ENCODE measurements at regions not wholly inside any gene's neighbourhood (a gene's known extent, or its start where the extent isn't known, plus 50 kb on each side); places are given as distances from the start of the nearest gene placed in this dataset.

DNA sequence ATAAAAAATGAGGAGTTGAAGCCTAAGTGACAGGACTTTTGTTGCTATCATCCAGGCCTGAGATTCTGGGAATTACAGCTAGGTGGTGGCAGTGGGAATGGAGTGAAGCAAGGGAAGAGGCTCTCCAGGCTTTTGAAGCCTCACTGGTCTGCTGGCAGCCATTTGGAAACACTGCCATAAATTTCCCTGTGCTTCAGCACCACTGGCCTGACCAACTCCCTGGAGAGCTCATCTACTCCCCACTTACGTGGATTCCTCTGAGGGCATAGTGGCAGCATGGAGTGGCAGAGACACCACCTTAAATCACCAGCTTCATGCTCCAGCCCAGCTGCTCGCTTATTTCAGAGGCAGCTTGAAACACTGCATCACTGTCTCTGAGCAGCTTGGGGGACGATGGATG is 518.2 kb downstream of the TLR4 start:
- no peaks in the 10 kb centered on the region for H3K27me3 ChIP-seq
- H3K4me1 ChIP-seq: no peaks in the 10 kb centered on the region
- H3K36me3 ChIP-seq: no peaks in the 10 kb centered on the region
- TF ChIP-seq POLR2AphosphoS5 (IDR thresholded peaks at IDR 0.05): no peak
- no peak for TF ChIP-seq EP300 (IDR thresholded peaks at IDR 0.05)
- TF ChIP-seq CTCF (IDR thresholded peaks at IDR 0.05): no peak
- TF ChIP-seq POLR2A (IDR thresholded peaks at IDR 0.05): no peak
- 20% methylated on average over 1 of the region's 3 CpGs; no CpG with 5 or more reads in 1 of the 2 donors for WGBS, 2 donors (ENCODE audit: low coverage in 1 of 2)
- no peak overlapping the region for H3K27ac ChIP-seq
- ATAC-seq: no peak
- H3K4me3 ChIP-seq: no peak overlapping the region
- H3K9me3 ChIP-seq: no peaks in the 10 kb centered on the region

DNA sequence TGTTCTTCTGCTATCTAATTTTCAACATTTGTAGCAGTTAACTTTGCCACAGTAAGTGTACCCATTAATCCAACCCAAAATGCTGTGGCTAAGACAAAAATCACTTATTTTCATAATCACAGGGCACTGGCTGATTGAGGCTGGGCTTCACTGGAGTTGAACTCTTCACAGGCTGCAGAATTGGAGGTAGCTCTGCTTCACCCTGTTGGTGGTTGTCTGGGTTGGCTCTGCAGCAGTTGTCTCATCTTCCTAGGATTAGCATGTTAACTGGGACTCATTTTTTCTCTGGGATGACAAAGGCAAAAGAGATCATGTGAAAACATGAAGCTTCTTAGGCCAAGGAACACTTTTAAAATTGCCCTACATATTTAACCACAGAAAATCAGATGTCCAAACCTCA is 518.9 kb downstream of the TLR4 start:
- H3K27me3 ChIP-seq: no peaks in the 10 kb centered on the region
- no peak for ATAC-seq
- TF ChIP-seq CTCF (IDR thresholded peaks at IDR 0.05) (no peak), EP300 (IDR thresholded peaks at IDR 0.05) (no peak), POLR2AphosphoS5 (IDR thresholded peaks at IDR 0.05) (no peak), POLR2A (IDR thresholded peaks at IDR 0.05) (no peak)
- H3K27ac ChIP-seq: no peak overlapping the region
- H3K36me3 ChIP-seq: no peaks in the 10 kb centered on the region
- no peaks in the 10 kb centered on the region for H3K9me3 ChIP-seq
- H3K4me1 ChIP-seq: no peaks in the 10 kb centered on the region
- no peak overlapping the region for H3K4me3 ChIP-seq

DNA sequence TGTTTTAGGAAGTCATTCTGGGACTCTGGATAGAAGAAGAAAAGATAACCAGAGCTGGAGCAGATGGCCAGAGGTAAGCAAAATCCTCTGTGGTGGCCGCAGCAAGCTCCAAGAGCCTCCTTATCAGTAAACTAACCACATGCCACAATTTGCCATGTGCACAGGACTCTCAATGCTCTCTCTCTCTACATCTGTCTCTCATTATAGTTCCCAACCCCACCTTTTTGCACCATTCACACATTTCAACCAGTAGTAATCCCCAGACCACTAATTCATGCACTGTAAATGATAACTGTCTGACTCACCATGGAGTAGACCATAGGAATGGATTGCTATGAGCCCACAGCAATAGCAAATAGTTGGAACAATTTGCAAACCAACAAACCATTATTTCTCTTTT is 526.1 kb downstream of the TLR4 start:
- ATAC-seq: no peak
- WGBS, 2 donors (ENCODE audit: low coverage in 1 of 2): 0 to 29% methylated on average over 1 of the region's 1 CpG
- H3K9me3 ChIP-seq: no peaks in the 10 kb centered on the region

DNA sequence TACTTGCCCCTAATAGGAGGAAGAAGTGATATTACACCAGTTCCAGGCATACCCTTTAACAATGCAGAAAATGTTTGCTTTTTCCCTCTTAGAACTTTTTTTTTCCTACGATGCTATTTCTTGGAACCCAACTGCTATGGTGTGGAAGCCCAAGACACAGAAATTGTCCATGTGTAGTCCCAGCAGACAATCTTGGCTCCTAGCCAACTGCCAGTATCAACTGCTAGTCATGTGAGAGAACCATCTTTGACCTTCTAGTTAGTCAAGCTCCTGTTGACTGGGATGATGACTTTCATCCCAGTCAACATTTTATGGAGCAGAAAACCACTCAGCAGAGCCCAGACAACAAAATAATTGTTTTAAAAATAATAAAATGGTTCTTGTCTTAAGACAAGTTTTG is 532.4 kb downstream of the TLR4 start:
- Histone ChIP-seq H3K4me1 (no peaks in the 10 kb centered on the region), H3K4me3 (no peak overlapping the region), H3K36me3 (no peaks in the 10 kb centered on the region), H3K9me3 (peaks cover 0 to 20% (median 0%) of the 10 kb centered on the region in 3 donors), H3K27me3 (no peaks in the 10 kb centered on the region), H3K27ac (no peak overlapping the region)
- 77% methylated on average over 1 of the region's 1 CpG; no CpG with 5 or more reads in 1 of the 2 donors for WGBS, 2 donors (ENCODE audit: low coverage in 1 of 2)
- no peak for TF ChIP-seq POLR2AphosphoS5 (IDR thresholded peaks at IDR 0.05)
- TF ChIP-seq POLR2A (IDR thresholded peaks at IDR 0.05): no peak
- no peak for TF ChIP-seq CTCF (IDR thresholded peaks at IDR 0.05)
- no peak for TF ChIP-seq EP300 (IDR thresholded peaks at IDR 0.05)
- no peak for ATAC-seq

More for the DNA sequence above, 526.1 kb downstream of the TLR4 start:
- no peak overlapping the region for H3K4me3 ChIP-seq
- H3K27ac ChIP-seq: no peak overlapping the region
- TF ChIP-seq POLR2A (IDR thresholded peaks at IDR 0.05) (no peak), CTCF (IDR thresholded peaks at IDR 0.05) (no peak), EP300 (IDR thresholded peaks at IDR 0.05) (no peak), POLR2AphosphoS5 (IDR thresholded peaks at IDR 0.05) (no peak)
- no peaks in the 10 kb centered on the region for H3K27me3 ChIP-seq
- no peaks in the 10 kb centered on the region for H3K4me1 ChIP-seq
- no peaks in the 10 kb centered on the region for H3K36me3 ChIP-seq

DNA sequence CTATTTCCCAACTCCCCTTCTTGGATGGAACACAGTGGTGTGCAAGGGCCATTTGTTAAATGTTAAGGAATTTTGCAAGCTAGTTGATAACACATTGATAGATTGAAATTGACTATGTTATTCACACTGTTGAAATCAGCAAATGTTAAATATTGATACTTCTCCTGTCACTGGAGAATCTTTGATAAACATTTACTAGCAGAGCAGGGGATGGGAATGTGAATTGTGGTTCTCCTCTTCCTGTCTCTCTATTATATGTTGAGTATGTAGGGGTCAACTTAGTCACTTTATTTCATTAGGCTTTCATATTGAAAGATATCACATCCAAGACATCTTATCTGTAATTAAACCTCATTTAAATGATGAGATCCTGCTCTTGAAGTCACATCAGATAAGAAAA is 533.9 kb downstream of the TLR4 start:
- H3K27me3 ChIP-seq: no peaks in the 10 kb centered on the region
- H3K4me1 ChIP-seq: no peaks in the 10 kb centered on the region
- H3K27ac ChIP-seq: no peak overlapping the region
- H3K9me3 ChIP-seq: peaks cover 0 to 26% (median 0%) of the 10 kb centered on the region in 3 donors
- no peak for TF ChIP-seq CTCF (IDR thresholded peaks at IDR 0.05)
- no peak for TF ChIP-seq EP300 (IDR thresholded peaks at IDR 0.05)
- TF ChIP-seq POLR2AphosphoS5 (IDR thresholded peaks at IDR 0.05): no peak
- no peak for TF ChIP-seq POLR2A (IDR thresholded peaks at IDR 0.05)
- H3K4me3 ChIP-seq: no peak overlapping the region
- no peak for ATAC-seq
- H3K36me3 ChIP-seq: no peaks in the 10 kb centered on the region
